Loucy (cell line): ENCODE measurements at regions not wholly inside any gene's neighbourhood (a gene's known extent, or its start where the extent isn't known, plus 50 kb on each side); places are given as distances from the start of the nearest gene placed in this dataset.

Experiments
- H2AFZ ChIP-seq: fragments of 200-600 bp; sonication (generic); 2 replicates; pipeline ENCODE4 v1.6.0; 2016; ENCODE audit warnings: antibody characterized with exemption, mild to moderate bottlenecking, low read length, moderate library complexity
- H3F3A ChIP-seq: fragments of 200-600 bp; 2 replicates; pipeline ENCODE4 v1.6.0; 2016; ENCODE audit warnings: antibody characterized with exemption, low read depth, mild to moderate bottlenecking
- H3K27me3 ChIP-seq: fragments of 200-600 bp; sonication (generic); 2 replicates; pipeline ENCODE4 v1.6.1; 2014; ENCODE audit warnings: low read length, mild to moderate bottlenecking; ENCODE audit not compliant: insufficient read depth, poor library complexity, severe bottlenecking
- H3K36me3 ChIP-seq: fragments of 200-600 bp; sonication (generic); 2 replicates; pipeline ENCODE4 v1.6.1; 2016; ENCODE audit warnings: low read length; ENCODE audit not compliant: insufficient read depth
- H3K4me1 ChIP-seq: fragments of 200-600 bp; sonication (generic); 2 replicates; pipeline ENCODE4 v1.5.1; 2014; ENCODE audit warnings: low read length, mild to moderate bottlenecking; ENCODE audit not compliant: insufficient read depth, poor library complexity, severe bottlenecking
- H3K4me2 ChIP-seq: fragments of 200-600 bp; sonication (generic); 2 replicates; pipeline ENCODE4 v1.6.0; 2014; ENCODE audit warnings: antibody characterized with exemption, low read length, low read depth, mild to moderate bottlenecking; ENCODE audit not compliant: poor library complexity, severe bottlenecking
- H3K4me3 ChIP-seq: fragments of 200-600 bp; sonication (generic); 2 replicates; pipeline ENCODE4 v1.5.1; 2014; ENCODE audit warnings: low read length, mild to moderate bottlenecking, mixed read lengths; ENCODE audit not compliant: poor library complexity, severe bottlenecking
- H3K79me2 ChIP-seq: fragments of 200-600 bp; sonication (generic); 2 replicates; pipeline ENCODE4 v1.6.1; 2014; ENCODE audit warnings: low read length; ENCODE audit not compliant: insufficient read depth
- H3K9ac ChIP-seq: fragments of 200-600 bp; sonication (generic); 2 replicates; pipeline ENCODE4 v1.6.0; 2014; ENCODE audit warnings: mild to moderate bottlenecking, low read depth, low read length, moderate library complexity; ENCODE audit not compliant: poor library complexity, severe bottlenecking
- H3K9me2 ChIP-seq: fragments of 200-600 bp; sonication (generic); replicated peaks from 2 replicates; pipeline ENCODE4 v1.6.1; 2016; ENCODE audit warnings: low read depth, low read length, mixed read lengths
- H3K9me3 ChIP-seq: fragments of 200-600 bp; sonication (generic); 2 replicates; pipeline ENCODE4 v1.6.1; 2014; ENCODE audit warnings: mild to moderate bottlenecking, antibody characterized with exemption, low read length, low read depth; ENCODE audit not compliant: insufficient read depth
- H4K20me1 ChIP-seq: fragments of 200-600 bp; sonication (generic); 2 replicates; pipeline ENCODE4 v1.6.0; 2014; ENCODE audit warnings: antibody characterized with exemption, low read length, mild to moderate bottlenecking; ENCODE audit not compliant: insufficient read depth, poor library complexity, severe bottlenecking
- CTCF ChIP-seq: fragments of 200-600 bp; sonication (generic); conservative IDR thresholded peaks from 2 replicates; pipeline ENCODE4 v1.5.1; 2014; ENCODE audit warnings: mild to moderate bottlenecking, antibody characterized with exemption, low read length
- EZH2phosphoT487 ChIP-seq: fragments of 200-600 bp; IDR thresholded peaks from 2 replicates; pipeline ENCODE4 v1.6.1; 2018; ENCODE audit warnings: antibody characterized with exemption, mild to moderate bottlenecking, moderate library complexity, borderline replicate concordance

- H3K4me1 ChIP-seq = no peaks in the 10 kb centered on the region
- no peak for TF ChIP-seq EZH2phosphoT487
- no peak for TF ChIP-seq CTCF
- no peak overlapping the region for H3K4me3 ChIP-seq
- H2AFZ ChIP-seq = no peak overlapping the region
- no peaks in the 10 kb centered on the region for H3K36me3 ChIP-seq
- H4K20me1 ChIP-seq = no peaks in the 10 kb centered on the region
- H3K9ac ChIP-seq = no peak overlapping the region
- no peak overlapping the region for H3K4me2 ChIP-seq
- H3K27me3 ChIP-seq = no peaks in the 10 kb centered on the region
- no peaks in the 10 kb centered on the region for H3K79me2 ChIP-seq
- no peaks in the 10 kb centered on the region for H3F3A ChIP-seq
- no peaks in the 10 kb centered on the region for H3K9me2 ChIP-seq
- H3K9me3 ChIP-seq = no peaks in the 10 kb centered on the region
Measured at GRCh38 chr6:48206091-48206490, 95.1 kb upstream of the PTCHD4 start.

- no peak overlapping the region for H2AFZ ChIP-seq
- H3K9me3 ChIP-seq = no peaks in the 10 kb centered on the region
Measured at GRCh38 chr6:48200869-48201390, 89.9 kb upstream of the PTCHD4 start.

GRCh38 chr6:48199499-48199898, 88.5 kb upstream of the PTCHD4 start:
- H3K4me3 ChIP-seq = no peak overlapping the region
- no peak overlapping the region for H3K4me2 ChIP-seq
- no peaks in the 10 kb centered on the region for H3K27me3 ChIP-seq
- H3K36me3 ChIP-seq = no peaks in the 10 kb centered on the region
- H3K9me2 ChIP-seq = no peaks in the 10 kb centered on the region
- H3K79me2 ChIP-seq = no peaks in the 10 kb centered on the region
- H4K20me1 ChIP-seq = no peaks in the 10 kb centered on the region
- no peak for TF ChIP-seq CTCF
- TF ChIP-seq EZH2phosphoT487 = no peak
- H3K9me3 ChIP-seq = no peaks in the 10 kb centered on the region
- H3K9ac ChIP-seq = no peak overlapping the region
- H2AFZ ChIP-seq = no peak overlapping the region
- H3K4me1 ChIP-seq = no peaks in the 10 kb centered on the region
- H3F3A ChIP-seq = no peaks in the 10 kb centered on the region

More at GRCh38 chr6:48200869-48201390, 89.9 kb upstream of the PTCHD4 start:
- TF ChIP-seq EZH2phosphoT487 = no peak
- no peak for TF ChIP-seq CTCF
- no peaks in the 10 kb centered on the region for H3F3A ChIP-seq
- H4K20me1 ChIP-seq = no peaks in the 10 kb centered on the region
- H3K9ac ChIP-seq = no peak overlapping the region
- H3K9me2 ChIP-seq = no peaks in the 10 kb centered on the region
- no peak overlapping the region for H3K4me3 ChIP-seq
- H3K27me3 ChIP-seq = no peaks in the 10 kb centered on the region
- H3K4me2 ChIP-seq = no peak overlapping the region
- H3K4me1 ChIP-seq = no peaks in the 10 kb centered on the region
- no peaks in the 10 kb centered on the region for H3K36me3 ChIP-seq
- no peaks in the 10 kb centered on the region for H3K79me2 ChIP-seq
